Activated effector memory CD4-positive, alpha-beta T cell treated with Interleukin-2 at 50 U/mL for 16 hours (primary cell): ENCODE measurements at regions not wholly inside any gene's neighbourhood (a gene's known extent, or its start where the extent isn't known, plus 50 kb on each side); places are given as distances from the start of the nearest gene placed in this dataset.

ENCODE experiments used
- DNase-seq: peaks from one replicate; pipeline ENCODE4 v3.0.0-alpha.2; 2020

- DNase-seq, result no peak
These were observed 54.3 kb upstream of the PTPN1 start for GRCh38 chr20:50455656-50456451.

- DNase-seq, result no peak
These were observed 53.5 kb upstream of the PTPN1 start for GRCh38 chr20:50456452-50457324.

- no peak for DNase-seq
These were observed 50.9 kb upstream of the PTPN1 start for GRCh38 chr20:50459124-50459918.

- no peak for DNase-seq
These were observed 50.0 kb upstream of the PTPN1 start for GRCh38 chr20:50460115-50460607.
